A172 (cell line): ENCODE measurements at regions not wholly inside any gene's neighbourhood (a gene's known extent, or its start where the extent isn't known, plus 50 kb on each side); places are given as distances from the start of the nearest gene placed in this dataset.

ENCODE experiments used
- DNase-seq: peaks from one replicate; pipeline ENCODE4 v3.0.0-alpha.2; 2015; ENCODE audit warnings: low spot score

GRCh38 chr2:23128684-23129292, 256.2 kb upstream of the KLHL29 start:
- DNase-seq, result no peak

- no peak for DNase-seq
Observed at GRCh38 chr2:23131066-23131575, 253.9 kb upstream of the KLHL29 start.

GRCh38 chr2:23132000-23132399, 253.0 kb upstream of the KLHL29 start:
- DNase-seq, result no peak

GRCh38 chr2:23132823-23133595, 252.0 kb upstream of the KLHL29 start:
- DNase-seq, result no peak

GRCh38 chr2:23134726-23135125, 250.3 kb upstream of the KLHL29 start:
- no peak for DNase-seq

- DNase-seq, result no peak
Observed at GRCh38 chr2:23135481-23136100, 249.4 kb upstream of the KLHL29 start.

- no peak for DNase-seq
Observed at GRCh38 chr2:23137166-23137565, 247.8 kb upstream of the KLHL29 start.

GRCh38 chr2:23138701-23139100, 246.3 kb upstream of the KLHL29 start:
- no peak for DNase-seq

GRCh38 chr2:23145460-23145859, 239.5 kb upstream of the KLHL29 start:
- no peak for DNase-seq

- DNase-seq, result no peak
Observed at GRCh38 chr2:23146011-23146410, 239.0 kb upstream of the KLHL29 start.

- no peak for DNase-seq
Observed at GRCh38 chr2:23148342-23148741, 236.6 kb upstream of the KLHL29 start.

- DNase-seq, result no peak
Observed at GRCh38 chr2:23149777-23150176, 235.2 kb upstream of the KLHL29 start.

GRCh38 chr2:23153484-23153883, 231.5 kb upstream of the KLHL29 start:
- DNase-seq, result no peak

- no peak for DNase-seq
Observed at GRCh38 chr2:23155022-23155421, 230.0 kb upstream of the KLHL29 start.

GRCh38 chr2:23157812-23158211, 227.2 kb upstream of the KLHL29 start:
- no peak for DNase-seq

- DNase-seq, result no peak
Observed at GRCh38 chr2:23158306-23158705, 226.7 kb upstream of the KLHL29 start.

- no peak for DNase-seq
Observed at GRCh38 chr2:23159746-23160405, 225.1 kb upstream of the KLHL29 start.

GRCh38 chr2:23164173-23164572, 220.8 kb upstream of the KLHL29 start:
- DNase-seq, result no peak

GRCh38 chr2:23169896-23170295, 215.1 kb upstream of the KLHL29 start:
- DNase-seq, result no peak

GRCh38 chr2:23171108-23171507, 213.9 kb upstream of the KLHL29 start:
- DNase-seq, result no peak

- no peak for DNase-seq
Observed at GRCh38 chr2:23178396-23178795, 206.6 kb upstream of the KLHL29 start.

- no peak for DNase-seq
Observed at GRCh38 chr2:23183733-23184132, 201.2 kb upstream of the KLHL29 start.
